Progenitor cell of endocrine pancreas (in vitro differentiated cells): ENCODE measurements at regions not wholly inside any gene's neighbourhood (a gene's known extent, or its start where the extent isn't known, plus 50 kb on each side); places are given as distances from the start of the nearest gene placed in this dataset.
"Not testable (repeated sequence)": the region's sequence is repeated elsewhere in the genome, so short reads cannot be mapped to it uniquely, and the experiment has no call there.

Experiments
- DNase-seq: peaks from one replicate; pipeline ENCODE4 v3.0.0; 2021; ENCODE audit warnings: low spot score; ENCODE audit not compliant: unreplicated experiment
- H3K27ac Mint-ChIP-seq: 2 replicates; pipeline ENCODE4 v1.8.0; 2021; ENCODE audit warnings: mild to moderate bottlenecking, moderate library complexity, mixed read lengths
- H3K27me3 Mint-ChIP-seq: 2 replicates; pipeline ENCODE4 v1.8.0; 2021; ENCODE audit warnings: mixed read lengths
- H3K36me3 Mint-ChIP-seq: 2 replicates; pipeline ENCODE4 v1.8.0; 2022; ENCODE audit warnings: mixed read lengths; ENCODE audit not compliant: insufficient read depth
- H3K4me1 Mint-ChIP-seq: 2 replicates; pipeline ENCODE4 v1.8.0; 2021; ENCODE audit warnings: low read depth, mixed read lengths
- H3K4me3 Mint-ChIP-seq: 2 replicates; pipeline ENCODE4 v1.8.0; 2021; ENCODE audit warnings: low read depth, mild to moderate bottlenecking, moderate library complexity, mixed read lengths
- H3K9me3 Mint-ChIP-seq: 2 replicates; pipeline ENCODE4 v1.8.0; 2021; ENCODE audit warnings: low read depth, mixed read lengths
- TF ChIP-seq, protein P1 (sequence below): fragments of 200-600 bp; sonication (generic); IDR thresholded peaks from one replicate; pipeline ENCODE4 v1.5.0; 2021; ENCODE audit warnings: antibody characterized with exemption, mild to moderate bottlenecking; ENCODE audit not compliant: unreplicated experiment

DNA sequence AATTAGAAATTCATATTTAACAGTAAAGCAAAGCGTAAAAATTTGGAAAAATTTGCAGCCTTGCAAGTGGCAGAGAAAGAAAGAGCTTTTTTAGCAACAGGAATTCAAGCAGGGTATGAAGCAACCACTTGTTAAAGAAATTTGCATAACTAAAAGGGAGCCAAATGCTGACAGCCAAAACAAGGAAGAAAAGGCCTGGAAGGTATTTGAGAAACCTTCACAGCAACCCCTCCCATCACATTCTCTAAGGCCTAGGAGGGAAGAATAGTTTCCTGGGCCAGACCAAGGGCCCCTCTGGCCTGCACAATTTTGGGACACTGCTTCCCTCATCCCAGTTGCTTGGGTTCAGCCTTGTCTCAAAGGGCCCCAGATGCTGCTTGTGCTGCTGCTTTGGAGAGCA is 672.4 kb upstream of the TMPRSS15 start:
- H3K36me3 Mint-ChIP-seq, result no peaks in the 10 kb centered on the region
- no peak overlapping the region for H3K4me3 Mint-ChIP-seq
- no peak overlapping the region for H3K27ac Mint-ChIP-seq
- peaks cover 13% of the 10 kb centered on the region for H3K9me3 Mint-ChIP-seq
- H3K4me1 Mint-ChIP-seq, result no peaks in the 10 kb centered on the region
- DNase-seq, result no peak
- no peaks in the 10 kb centered on the region for H3K27me3 Mint-ChIP-seq
- TF ChIP-seq, protein P1, sequence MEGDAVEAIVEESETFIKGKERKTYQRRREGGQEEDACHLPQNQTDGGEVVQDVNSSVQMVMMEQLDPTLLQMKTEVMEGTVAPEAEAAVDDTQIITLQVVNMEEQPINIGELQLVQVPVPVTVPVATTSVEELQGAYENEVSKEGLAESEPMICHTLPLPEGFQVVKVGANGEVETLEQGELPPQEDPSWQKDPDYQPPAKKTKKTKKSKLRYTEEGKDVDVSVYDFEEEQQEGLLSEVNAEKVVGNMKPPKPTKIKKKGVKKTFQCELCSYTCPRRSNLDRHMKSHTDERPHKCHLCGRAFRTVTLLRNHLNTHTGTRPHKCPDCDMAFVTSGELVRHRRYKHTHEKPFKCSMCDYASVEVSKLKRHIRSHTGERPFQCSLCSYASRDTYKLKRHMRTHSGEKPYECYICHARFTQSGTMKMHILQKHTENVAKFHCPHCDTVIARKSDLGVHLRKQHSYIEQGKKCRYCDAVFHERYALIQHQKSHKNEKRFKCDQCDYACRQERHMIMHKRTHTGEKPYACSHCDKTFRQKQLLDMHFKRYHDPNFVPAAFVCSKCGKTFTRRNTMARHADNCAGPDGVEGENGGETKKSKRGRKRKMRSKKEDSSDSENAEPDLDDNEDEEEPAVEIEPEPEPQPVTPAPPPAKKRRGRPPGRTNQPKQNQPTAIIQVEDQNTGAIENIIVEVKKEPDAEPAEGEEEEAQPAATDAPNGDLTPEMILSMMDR, result no peak

GRCh38 chr21:19109694-19110093 is 706.1 kb upstream of the TMPRSS15 start:
- H3K9me3 Mint-ChIP-seq, result no peaks in the 10 kb centered on the region
- DNase-seq, result no peak
- H3K27ac Mint-ChIP-seq, result no peak overlapping the region
- no peaks in the 10 kb centered on the region for H3K4me1 Mint-ChIP-seq
- H3K4me3 Mint-ChIP-seq, result no peak overlapping the region
- TF ChIP-seq, protein P1, result no peak
- no peaks in the 10 kb centered on the region for H3K36me3 Mint-ChIP-seq
- H3K27me3 Mint-ChIP-seq, result no peaks in the 10 kb centered on the region

- not testable (repeated sequence) for H3K27ac Mint-ChIP-seq, H3K9me3 Mint-ChIP-seq, H3K4me1 Mint-ChIP-seq, H3K4me3 Mint-ChIP-seq, H3K36me3 Mint-ChIP-seq, DNase-seq, H3K27me3 Mint-ChIP-seq
These were observed 715.7 kb upstream of the TMPRSS15 start for GRCh38 chr21:19119259-19119658.

DNA sequence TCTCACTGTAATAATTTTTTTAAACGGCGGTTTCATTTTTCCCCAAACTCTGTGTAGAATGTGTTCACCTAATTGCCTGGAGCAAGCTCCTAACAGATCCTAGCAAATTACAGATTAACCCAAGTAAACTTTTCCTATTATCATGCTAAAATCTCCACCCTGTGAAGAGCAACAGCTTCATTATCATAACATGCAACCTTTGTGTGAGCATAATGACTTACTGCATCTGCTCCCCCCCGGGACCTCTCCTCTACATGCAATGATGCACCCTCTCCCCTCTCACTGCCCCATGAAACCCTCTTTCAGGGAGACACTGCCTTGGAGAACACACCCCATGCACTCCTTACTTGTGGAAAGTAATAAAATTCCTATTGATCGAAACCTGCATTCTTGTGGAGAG is 717.0 kb upstream of the TMPRSS15 start:
- Mint-ChIP-seq H3K27me3 (no peaks in the 10 kb centered on the region), H3K9me3 (no peaks in the 10 kb centered on the region), H3K4me1 (peaks cover 4% of the 10 kb centered on the region), H3K27ac (no peak overlapping the region), H3K4me3 (no peak overlapping the region), H3K36me3 (no peaks in the 10 kb centered on the region)
- TF ChIP-seq, protein P1, result no peak
- no peak for DNase-seq

GRCh38 chr21:19122356-19122755 is 718.8 kb upstream of the TMPRSS15 start:
- H3K27ac Mint-ChIP-seq, result no peak overlapping the region
- H3K27me3 Mint-ChIP-seq, result no peaks in the 10 kb centered on the region
- H3K4me3 Mint-ChIP-seq, result no peak overlapping the region
- no peaks in the 10 kb centered on the region for H3K9me3 Mint-ChIP-seq
- TF ChIP-seq, protein P1, result no peak
- H3K36me3 Mint-ChIP-seq, result no peaks in the 10 kb centered on the region
- no peak for DNase-seq
- H3K4me1 Mint-ChIP-seq, result peaks cover 4% of the 10 kb centered on the region

- Mint-ChIP-seq H3K9me3 (no peaks in the 10 kb centered on the region), H3K27ac (no peak overlapping the region), H3K4me1 (peaks cover 4% of the 10 kb centered on the region), H3K27me3 (no peaks in the 10 kb centered on the region), H3K36me3 (no peaks in the 10 kb centered on the region), H3K4me3 (no peak overlapping the region)
- DNase-seq, result no peak
- TF ChIP-seq, protein P1, result no peak
These were observed 719.5 kb upstream of the TMPRSS15 start for GRCh38 chr21:19123053-19123452.
